ENCODE measurements at regions not wholly inside any gene's neighbourhood (a gene's known extent, or its start where the extent isn't known, plus 50 kb on each side); places are given as distances from the start of the nearest gene placed in this dataset.

GRCh38 chr22:23501261-23501619 lies 78.8 kb downstream of the IGLL1 start:
- intact Hi-C loops (cut with micrococcal nuclease): no loop called here
- Histone ChIP-seq H3K79me2 (ENCODE audit: insufficient read depth, low read length) (no peaks in the 10 kb centered on the region), H2AFZ (ENCODE audit: insufficient read depth, low read depth, low read length, poor library complexity, severe bottlenecking) (no peak overlapping the region), H4K20me1 (ENCODE audit: insufficient read depth, low read length) (no peaks in the 10 kb centered on the region), H3K27ac (ENCODE audit: low read depth in 1 of 2, low read length in 2 of 2) (no peak overlapping the region), H3K27me3 (ENCODE audit: control insufficient read depth in 2 of 2, insufficient read depth in 2 of 2, low read length in 2 of 2) (no peaks in the 10 kb centered on the region), H3K9me3 (replicated peaks in 1 of 2; ENCODE audit: control insufficient read depth in 1 of 2, insufficient read depth in 1 of 2, low read length in 2 of 2) (no peaks in the 10 kb centered on the region), H3K9ac (ENCODE audit: insufficient read depth, low read length, poor library complexity, severe bottlenecking) (no peak overlapping the region), H3K36me3 (replicated peaks in 1 of 2; ENCODE audit: control insufficient read depth in 1 of 2, insufficient read depth in 2 of 2, low read length in 2 of 2) (no peaks in the 10 kb centered on the region), H3K4me1 (ENCODE audit: control insufficient read depth in 1 of 2, insufficient read depth in 2 of 2, low read length in 2 of 2) (no peaks in the 10 kb centered on the region), H3K4me3 (replicated peaks in 1 of 3; ENCODE audit: low read depth in 2 of 3, low read length in 3 of 3) (no peak overlapping the region), H3K4me2 (replicated peaks; ENCODE audit: extremely low read depth, low read length, poor library complexity, severe bottlenecking) (no peak overlapping the region)
- no peak overlapping the region for H3K27ac Mint-ChIP-seq
- H3K4me3 Mint-ChIP-seq: no peak overlapping the region
- H3K27me3 Mint-ChIP-seq (ENCODE audit: low read depth in 3 of 3): peaks cover 0 to under 1% (median 0%) of the 10 kb centered on the region in 3 donors
- WGBS (ENCODE audit: insufficient coverage): no CpG with 5 or more reads among the region's 5 CpGs
- H3K36me3 Mint-ChIP-seq: no peaks in the 10 kb centered on the region
- no peak for TF ChIP-seq CTCF (IDR thresholded peaks at IDR 0.05)
- H3K9me3 Mint-ChIP-seq: no peaks in the 10 kb centered on the region
- no peak for DNase-seq
- no peaks in the 10 kb centered on the region for H3K4me1 Mint-ChIP-seq

DNA sequence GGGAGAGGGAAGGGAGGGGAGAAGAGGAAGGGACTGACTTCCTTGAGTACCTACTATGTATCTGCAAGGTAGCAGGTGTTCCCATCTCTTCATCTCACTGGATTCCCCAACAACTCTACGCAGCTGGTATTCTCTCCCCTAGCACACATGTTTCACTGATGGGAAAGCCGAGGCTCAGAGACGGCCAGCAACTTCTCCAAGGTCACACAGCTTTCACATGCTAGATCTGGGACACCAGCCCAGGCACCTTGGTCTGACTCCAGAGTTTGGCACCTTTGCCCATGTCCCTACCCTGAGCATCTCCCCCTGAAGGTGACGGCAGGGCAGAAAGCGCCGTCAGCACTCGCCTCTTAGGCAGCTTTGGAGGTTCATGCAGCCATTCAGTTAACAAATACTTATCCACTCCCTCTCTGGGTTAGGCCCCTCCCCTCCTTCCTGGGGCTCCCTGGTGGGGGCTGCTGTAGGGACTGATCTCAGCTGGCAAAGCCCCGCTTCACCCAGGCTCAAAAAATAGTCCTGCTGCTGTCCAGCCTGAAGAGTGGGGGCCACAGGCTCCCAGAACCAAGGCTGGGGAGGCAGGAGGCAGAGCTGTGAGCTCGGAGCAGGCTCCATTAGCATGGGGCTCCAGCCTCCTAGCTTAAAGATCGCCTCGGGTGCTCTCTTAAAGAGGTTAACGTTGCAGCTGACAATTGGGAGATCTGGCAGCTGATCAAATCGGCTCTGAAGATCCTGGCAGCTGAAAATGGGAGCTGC lies 79.4 kb downstream of the IGLL1 start:
- no peak for TF ChIP-seq CTCF (IDR thresholded peaks at IDR 0.05)
- no peaks in the 10 kb centered on the region for H3K9me3 Mint-ChIP-seq
- H4K20me1 ChIP-seq (ENCODE audit: insufficient read depth, low read length): no peaks in the 10 kb centered on the region
- intact Hi-C loops (cut with micrococcal nuclease): no loop called here
- H3K27me3 Mint-ChIP-seq (ENCODE audit: low read depth in 3 of 3): peaks cover 0 to 2% (median 0%) of the 10 kb centered on the region in 3 donors
- no peak overlapping the region for H3K27ac ChIP-seq (ENCODE audit: low read depth in 1 of 2, low read length in 2 of 2)
- H2AFZ ChIP-seq (ENCODE audit: insufficient read depth, low read depth, low read length, poor library complexity, severe bottlenecking): no peak overlapping the region
- no peaks in the 10 kb centered on the region for H3K4me1 Mint-ChIP-seq
- H3K9me3 ChIP-seq (replicated peaks in 1 of 2; ENCODE audit: control insufficient read depth in 1 of 2, insufficient read depth in 1 of 2, low read length in 2 of 2): no peaks in the 10 kb centered on the region
- no peaks in the 10 kb centered on the region for H3K36me3 ChIP-seq (replicated peaks in 1 of 2; ENCODE audit: control insufficient read depth in 1 of 2, insufficient read depth in 2 of 2, low read length in 2 of 2)
- no peak overlapping the region for H3K4me3 ChIP-seq (replicated peaks in 1 of 3; ENCODE audit: low read depth in 2 of 3, low read length in 3 of 3)
- no peak overlapping the region for H3K4me3 Mint-ChIP-seq
- no peaks in the 10 kb centered on the region for H3K79me2 ChIP-seq (ENCODE audit: insufficient read depth, low read length)
- H3K27ac Mint-ChIP-seq: peak overlapping the region in 1 of 7 donors; percentile 17
- WGBS (ENCODE audit: insufficient coverage): 90% methylated on average over 7 of the region's 13 CpGs
- no peak overlapping the region for H3K4me2 ChIP-seq (replicated peaks; ENCODE audit: extremely low read depth, low read length, poor library complexity, severe bottlenecking)
- H3K4me1 ChIP-seq (ENCODE audit: control insufficient read depth in 1 of 2, insufficient read depth in 2 of 2, low read length in 2 of 2): no peaks in the 10 kb centered on the region
- no peak for DNase-seq
- no peaks in the 10 kb centered on the region for H3K27me3 ChIP-seq (ENCODE audit: control insufficient read depth in 2 of 2, insufficient read depth in 2 of 2, low read length in 2 of 2)
- no peak overlapping the region for H3K9ac ChIP-seq (ENCODE audit: insufficient read depth, low read length, poor library complexity, severe bottlenecking)
- H3K36me3 Mint-ChIP-seq: no peaks in the 10 kb centered on the region
